NCI-H69 (cell line): ENCODE measurements at regions not wholly inside any gene's neighbourhood (a gene's known extent, or its start where the extent isn't known, plus 50 kb on each side); places are given as distances from the start of the nearest gene placed in this dataset.
A peak's percentile ranks its signal among the peaks of the same experiment; 100 is the strongest.

Source experiments
- DNase-seq: peaks from one replicate; lab custom pipeline; 2025; lab: John Stamatoyannopoulos, UW

- no peak for DNase-seq
Measured at GRCh38 chr6:103908898-103909297, 950.8 kb downstream of the HACE1 start.

DNA sequence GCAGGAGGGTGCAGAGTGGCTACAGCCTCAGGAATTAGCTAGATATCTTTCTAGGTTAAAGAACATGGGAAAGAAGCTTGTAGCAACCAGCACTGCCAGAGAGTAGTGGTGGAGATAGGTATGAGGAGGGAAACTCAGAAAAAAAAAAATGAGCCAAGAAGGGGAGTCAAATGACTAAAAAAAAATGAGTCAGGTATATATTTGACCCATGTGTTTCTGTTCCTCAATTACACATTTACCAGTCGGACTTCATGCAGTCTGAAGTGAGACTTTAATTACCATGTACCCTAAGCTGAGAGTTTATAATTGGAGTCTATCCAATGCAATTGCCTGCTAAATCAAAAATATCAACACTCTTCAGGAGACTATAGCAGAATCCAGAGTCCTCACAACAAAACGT is 964.6 kb downstream of the HACE1 start:
- DNase-seq: no peak

DNA sequence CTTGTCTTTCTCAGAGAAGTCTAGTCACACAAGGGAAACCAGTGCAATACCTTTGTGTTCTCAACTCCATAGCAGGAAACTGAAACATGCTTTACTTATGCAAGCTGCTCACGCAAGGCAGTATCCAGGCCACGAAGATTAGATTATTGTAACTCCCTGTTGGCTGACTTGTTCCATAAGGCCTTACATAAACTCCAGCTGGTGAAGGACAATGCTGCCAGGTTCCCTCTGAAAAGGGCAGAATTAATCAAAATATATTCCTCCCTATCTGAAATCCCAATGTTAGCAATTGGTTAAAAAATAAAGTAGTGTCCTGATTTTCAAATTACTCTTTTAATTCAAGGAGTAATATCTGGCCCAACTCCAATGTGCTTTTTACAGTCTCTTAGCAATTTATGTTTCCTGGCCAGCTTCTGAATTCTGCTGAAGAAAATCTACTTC is 966.6 kb downstream of the HACE1 start:
- DNase-seq: peak; percentile 24

DNA sequence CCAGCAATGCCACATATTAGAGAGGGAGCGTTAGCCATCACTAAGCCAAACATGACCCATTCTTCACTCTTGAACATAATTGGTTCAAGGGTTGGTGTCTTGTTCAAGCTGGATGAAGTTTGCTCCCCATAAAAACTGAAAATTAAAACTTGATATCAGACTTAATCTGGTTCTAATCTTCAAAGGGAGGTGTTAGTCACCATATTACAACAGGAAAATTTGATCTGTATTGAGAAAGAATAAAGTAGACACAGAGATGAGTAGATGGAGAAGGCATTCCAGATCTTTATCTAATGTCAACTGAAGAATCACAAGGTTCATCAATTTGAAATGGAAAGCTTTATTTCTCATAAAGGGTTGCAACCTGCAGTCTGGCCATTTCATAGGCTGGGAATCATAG is 972.8 kb downstream of the HACE1 start:
- DNase-seq: no peak

GRCh38 chr6:103885446-103885845 is 974.3 kb downstream of the HACE1 start:
- DNase-seq: no peak

GRCh38 chr6:103879800-103880199 is 979.9 kb downstream of the HACE1 start:
- DNase-seq: no peak

DNA sequence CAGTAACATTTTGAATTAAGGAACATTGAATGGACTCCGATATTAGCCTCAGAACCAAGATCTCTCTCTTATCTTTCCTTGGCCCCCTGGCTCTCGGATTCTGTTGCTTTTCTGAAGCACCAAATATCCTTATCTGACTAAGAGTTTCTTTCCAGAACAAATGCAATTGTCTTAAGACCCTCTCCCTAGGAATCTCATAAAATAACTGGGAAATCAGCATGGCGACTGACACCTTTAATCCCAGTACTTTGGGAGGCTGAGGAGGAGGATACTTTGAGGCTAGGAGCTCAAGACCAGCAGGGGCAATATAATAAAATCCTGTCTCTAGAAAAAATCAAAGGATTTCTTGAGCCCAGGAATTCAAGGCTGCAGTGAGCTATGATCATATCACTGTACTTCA is 984.5 kb downstream of the HACE1 start:
- DNase-seq: no peak

DNA sequence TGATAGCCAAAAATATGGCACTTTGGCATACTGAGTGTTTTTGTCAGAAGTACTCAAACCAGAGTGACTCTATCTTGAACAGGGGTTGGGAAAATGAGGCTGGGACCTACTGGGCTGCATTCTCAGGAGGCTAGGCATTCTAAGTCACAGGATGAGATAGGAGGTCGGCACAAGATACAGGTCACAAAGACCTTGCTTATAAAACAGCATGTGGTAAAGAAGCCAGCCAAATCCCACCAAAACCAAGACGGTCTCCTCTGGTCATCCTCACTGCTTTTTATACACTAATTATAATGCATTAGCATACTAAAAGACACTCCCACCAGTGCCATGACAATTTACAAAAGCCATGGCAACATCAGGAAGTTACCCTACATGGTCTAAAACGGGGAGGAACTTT is 985.1 kb downstream of the HACE1 start:
- no peak for DNase-seq

DNA sequence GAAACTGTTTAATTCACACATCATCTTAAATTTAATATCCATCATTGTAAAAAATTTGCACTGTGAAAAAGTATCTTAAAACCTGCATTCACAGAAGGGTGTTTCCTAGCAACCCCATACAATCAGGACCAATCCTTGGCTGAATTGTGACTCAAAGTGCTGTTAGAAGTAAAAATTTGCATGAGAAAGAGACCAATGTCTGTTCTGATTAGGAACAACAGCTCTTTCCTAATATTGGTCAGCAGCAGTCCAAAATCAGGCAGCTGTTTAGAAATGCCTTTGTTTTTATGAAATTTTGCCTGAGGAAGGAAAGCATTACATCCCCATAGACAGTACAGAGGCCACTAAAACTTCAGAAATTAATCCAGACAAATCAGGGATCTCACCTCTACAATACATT is 987.0 kb downstream of the HACE1 start:
- DNase-seq: peak; percentile 57

DNA sequence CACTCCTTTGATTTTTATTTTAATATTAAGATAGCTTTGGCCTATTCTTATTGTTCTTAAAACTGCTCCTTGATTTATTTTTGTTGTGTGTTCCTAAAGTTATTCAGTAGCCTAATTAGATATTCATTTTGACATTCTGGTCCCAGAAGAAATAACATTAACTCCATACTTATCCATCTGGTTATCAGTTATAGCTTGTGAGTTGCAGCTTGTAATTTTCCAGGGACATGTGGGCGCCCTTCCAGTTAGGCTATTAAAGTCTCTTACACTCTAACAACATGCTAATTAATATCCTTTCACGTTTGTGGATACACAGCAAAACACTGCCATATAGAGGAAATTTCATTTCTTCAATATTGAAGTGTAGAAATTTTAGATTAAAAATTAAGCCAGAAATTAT is 987.5 kb downstream of the HACE1 start:
- DNase-seq: peak; percentile 81

DNA sequence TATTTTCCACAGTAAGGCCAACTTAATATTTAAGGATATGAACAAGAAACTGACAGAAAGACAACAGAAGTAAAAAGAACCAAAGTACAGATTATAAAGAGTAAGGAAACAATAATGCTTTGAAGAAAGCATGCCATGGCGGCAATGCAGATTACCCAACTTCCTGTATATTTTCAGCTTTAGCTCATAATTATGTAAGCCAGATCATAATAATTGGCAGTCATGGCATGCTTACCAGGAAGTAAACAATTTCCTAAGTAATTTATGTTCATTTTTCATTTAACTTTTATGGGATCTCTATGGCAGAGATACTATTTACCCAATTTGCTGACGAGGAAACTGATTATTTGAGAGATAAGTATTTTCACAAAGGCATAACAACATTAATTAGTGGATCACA is 988.7 kb downstream of the HACE1 start:
- DNase-seq: peak; percentile 61

DNA sequence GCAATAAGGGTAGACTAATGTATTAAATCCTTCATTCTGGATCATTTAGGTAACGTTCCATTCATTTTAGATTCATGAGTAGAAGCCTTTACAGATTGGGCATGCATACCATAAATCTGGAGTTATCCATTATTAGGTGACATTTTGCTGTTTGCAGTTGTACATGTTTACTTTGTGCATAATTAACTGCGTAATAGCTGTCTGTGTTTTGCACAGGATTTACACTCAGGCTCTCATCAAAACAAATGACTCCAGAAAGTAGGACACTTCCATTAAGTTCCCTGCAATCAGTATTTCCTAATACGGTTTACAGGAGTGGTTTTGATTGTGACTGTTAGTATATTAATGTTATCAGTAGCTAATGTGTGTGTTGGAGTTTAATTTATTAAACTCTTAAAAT is 997.4 kb downstream of the HACE1 start:
- peak; percentile 97 for DNase-seq

DNA sequence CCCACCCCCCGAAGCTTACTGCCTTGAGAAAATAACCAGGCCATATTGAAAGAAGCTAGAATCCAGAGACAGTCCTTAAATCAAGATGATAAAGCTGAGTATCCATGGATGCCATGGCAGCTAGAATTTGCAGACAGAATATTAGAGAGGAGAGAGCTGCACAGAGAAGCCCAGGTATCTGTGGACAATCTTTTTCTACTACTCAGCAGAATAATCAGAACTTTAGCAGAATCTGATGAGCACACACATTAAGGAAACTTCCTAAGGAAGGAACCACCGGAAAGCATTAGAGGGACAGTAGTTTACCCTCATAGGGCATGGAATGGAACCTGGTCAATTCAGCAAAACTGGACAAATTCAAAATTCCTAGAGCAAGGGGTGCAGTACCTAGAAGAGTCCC is 1001.7 kb downstream of the HACE1 start:
- no peak for DNase-seq

- DNase-seq: no peak
Measured at GRCh38 chr6:103855750-103856149, 1004.0 kb downstream of the HACE1 start.

DNA sequence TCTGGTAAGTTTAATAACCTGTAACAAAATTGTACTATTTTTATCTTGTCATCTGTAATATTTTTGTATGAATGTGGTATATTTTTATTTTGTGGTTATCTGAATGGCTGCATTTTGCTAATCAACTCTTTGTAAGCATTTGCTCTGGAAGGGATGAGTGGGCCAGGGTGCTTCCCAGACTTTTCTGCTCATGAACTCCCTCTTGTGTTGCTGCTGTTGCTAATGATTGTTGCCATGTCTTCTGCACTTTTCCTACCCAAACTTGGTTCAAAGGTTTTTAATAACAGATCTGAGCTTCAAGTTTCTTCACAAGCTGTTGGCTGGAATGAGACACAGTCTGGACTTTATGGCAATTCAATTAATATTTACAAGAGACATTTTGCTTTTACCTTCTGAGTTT is 1005.7 kb downstream of the HACE1 start:
- peak; percentile 32 for DNase-seq

DNA sequence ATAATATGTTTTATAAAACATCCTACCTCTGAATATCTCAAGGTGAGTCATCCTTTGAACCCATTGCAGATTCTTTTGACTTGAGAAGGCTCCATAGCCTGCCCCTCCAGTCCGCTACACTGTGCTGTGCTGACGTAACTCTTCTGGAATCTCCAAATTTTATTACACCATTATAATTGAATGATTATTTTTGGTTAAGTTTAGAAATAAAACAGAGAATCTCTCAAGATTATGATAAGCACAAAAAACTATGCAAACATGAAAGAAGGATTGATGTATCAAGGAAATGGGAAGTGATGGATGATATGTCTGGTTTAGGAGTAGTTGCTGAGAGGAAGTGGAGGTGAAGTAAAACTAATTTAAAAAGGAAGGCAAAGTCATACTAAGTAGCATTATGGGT is 1021.3 kb downstream of the HACE1 start:
- no peak for DNase-seq

DNA sequence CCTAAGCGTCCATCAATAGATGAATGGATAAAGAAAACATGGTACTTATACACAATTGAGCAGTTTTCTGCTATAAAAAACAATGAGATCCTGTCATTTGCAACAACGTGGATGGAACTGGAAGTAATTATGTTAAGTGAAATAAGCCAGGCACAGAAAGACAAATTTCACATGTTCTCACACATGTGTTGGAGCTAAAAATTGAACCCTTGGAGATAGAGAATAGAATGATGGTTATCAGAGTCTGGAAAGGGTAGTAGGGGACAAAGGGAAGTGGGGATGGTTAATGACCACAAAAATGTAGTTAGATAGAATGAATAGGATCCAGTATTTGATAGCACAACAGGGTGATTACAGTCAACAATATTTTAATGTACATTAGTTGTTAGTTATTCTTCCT is 1033.5 kb downstream of the HACE1 start:
- no peak for DNase-seq

DNA sequence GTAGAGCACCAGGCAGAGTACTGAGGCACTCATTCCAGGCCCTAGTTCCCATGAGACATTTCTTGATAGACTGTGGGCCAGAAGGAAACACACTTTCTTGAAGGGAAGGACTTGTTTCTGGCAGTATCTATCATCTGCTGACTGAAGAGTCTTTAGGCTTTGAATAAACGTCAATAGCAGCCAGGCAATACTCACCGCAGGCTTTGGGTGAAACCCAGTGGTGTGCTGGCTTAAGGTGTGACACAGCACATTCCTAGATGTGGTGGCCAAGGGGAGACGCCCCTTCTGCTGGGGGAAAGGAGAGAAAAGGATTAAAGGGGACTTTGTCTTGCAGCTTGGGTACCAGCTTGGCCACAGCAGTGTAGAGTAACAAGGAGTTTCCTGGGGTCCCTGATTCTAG is 1039.6 kb downstream of the HACE1 start:
- no peak for DNase-seq

DNA sequence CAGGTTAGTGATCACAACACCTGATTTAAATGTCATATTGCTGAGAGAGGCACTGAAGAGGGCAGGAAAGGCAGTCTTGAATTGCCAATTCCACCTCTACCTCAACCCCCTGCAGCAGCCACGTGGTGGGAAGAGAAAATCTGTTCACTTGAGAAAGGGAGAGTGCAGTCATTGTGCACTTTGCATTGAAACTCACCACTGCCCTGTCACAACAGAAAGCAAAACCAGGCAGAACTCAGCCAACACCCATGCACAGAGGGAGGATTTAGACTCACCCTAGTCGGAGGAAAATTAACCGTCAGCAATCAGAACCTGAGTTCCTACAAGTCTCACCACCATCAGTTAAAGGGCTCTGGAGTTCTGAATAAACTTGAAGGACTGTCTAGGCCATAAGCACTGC is 1040.2 kb downstream of the HACE1 start:
- no peak for DNase-seq

- DNase-seq: no peak
Measured at GRCh38 chr6:103812970-103813369, 1046.7 kb downstream of the HACE1 start.

- peak; percentile 80 for DNase-seq
Measured at GRCh38 chr6:103801901-103802479, 1057.7 kb downstream of the HACE1 start.

DNA sequence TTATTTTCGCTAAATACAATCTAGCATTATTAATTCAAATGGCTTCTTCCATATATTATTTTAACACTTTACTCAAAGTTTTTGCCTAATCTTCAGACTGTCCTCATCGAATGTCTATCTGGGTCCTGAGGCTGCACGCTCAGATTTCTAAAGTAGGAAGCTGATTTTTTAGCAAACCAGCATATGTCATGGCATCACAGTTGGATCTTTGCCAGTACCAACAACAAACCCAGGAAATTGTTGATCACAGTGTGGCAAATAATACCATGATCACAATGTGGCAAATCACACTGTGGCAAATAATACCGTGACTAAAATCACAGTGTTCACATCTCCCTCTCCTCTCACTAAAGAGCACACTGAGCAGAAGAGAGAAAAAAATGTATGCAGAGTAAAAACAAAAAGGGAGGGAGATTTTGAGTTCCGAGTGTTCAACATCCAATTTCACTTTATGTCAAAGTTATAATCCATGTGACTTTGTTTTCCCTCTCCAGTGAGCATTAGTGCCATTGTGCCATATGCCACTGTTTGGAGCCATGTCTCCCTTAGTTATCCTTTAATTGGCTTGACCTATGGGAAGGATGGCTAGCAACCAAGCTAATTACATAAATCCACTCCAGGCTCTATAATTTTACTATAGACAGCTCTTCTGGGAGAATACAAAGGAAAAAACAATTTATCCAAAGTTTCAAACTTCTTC is 1059.6 kb downstream of the HACE1 start:
- peak; percentile 94 for DNase-seq

DNA sequence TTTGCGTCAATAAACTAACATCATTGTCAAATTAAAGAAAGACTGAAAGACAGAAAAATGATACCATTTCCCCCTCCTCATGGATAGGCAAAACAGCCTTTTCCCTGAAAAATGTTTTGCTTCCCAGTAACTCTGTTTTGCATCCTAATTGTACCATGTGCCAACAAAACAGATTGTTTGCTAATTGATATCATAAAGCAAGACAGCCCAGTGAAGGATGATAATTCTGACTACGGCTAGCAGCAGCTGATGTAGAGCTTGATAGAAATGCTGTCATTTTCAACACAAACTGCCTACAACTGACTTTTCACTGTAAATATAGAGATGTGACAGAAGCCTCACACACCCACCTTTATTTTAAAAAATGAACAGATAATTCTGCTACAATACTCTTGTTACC is 1061.6 kb downstream of the HACE1 start:
- peak; percentile 73 for DNase-seq

GRCh38 chr6:103797738-103798137 is 1062.0 kb downstream of the HACE1 start:
- DNase-seq: peak; percentile 74
